Activated CD4-positive, alpha-beta T cell treated with anti-CD3 and anti-CD28 coated beads, Interleukin-2, Interleukin-4, amounts not matched to agents 100 ng/mL and 50 ng/mL, durations not matched to agents 16 hours and 8 hours (primary cell): ENCODE measurements at regions not wholly inside any gene's neighbourhood (a gene's known extent, or its start where the extent isn't known, plus 50 kb on each side); places are given as distances from the start of the nearest gene placed in this dataset.

Source experiments
- DNase-seq: peaks from one replicate; pipeline ENCODE4 v3.0.0-alpha.2; 2020; ENCODE audit warnings: low spot score

DNA sequence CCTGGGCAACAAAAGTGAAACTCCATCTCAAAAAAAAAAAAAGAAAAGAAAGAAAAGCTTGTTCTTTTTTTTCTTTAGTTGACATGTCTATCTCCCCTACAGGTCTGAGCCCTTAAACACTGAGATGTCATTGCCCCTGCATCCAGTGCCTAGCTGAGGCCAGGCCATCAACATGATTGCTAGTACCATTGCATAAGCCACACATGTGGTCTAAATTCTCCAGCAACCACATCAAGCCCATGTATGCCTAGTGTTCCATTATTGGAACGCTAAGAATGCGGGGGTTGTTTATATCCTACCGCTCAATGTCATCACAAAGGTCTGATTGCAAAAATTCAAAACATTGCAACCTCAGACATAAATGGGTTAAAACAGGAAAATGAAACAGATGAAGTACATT lies 62.7 kb downstream of the NPTX2 start:
- DNase-seq = no peak

DNA sequence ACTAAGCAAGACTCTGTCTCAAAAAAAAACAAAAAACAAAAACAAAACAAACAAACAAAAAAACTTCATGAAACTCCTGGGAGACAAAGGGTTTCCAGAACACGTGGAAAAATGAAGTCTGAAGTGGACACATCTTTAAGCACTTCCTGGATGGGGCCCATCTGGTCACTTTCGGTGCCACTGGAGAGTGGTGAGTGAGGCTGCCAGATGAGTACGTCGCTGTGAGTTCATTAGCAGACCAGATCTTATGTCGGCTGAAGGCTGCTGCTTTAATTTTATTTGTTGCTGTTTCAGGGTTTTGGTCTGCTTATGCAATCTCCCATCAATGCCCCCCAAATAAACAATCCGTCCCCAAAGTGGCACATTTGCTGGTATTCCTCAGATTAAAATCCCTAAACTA lies 64.4 kb downstream of the NPTX2 start:
- DNase-seq = no peak

DNA sequence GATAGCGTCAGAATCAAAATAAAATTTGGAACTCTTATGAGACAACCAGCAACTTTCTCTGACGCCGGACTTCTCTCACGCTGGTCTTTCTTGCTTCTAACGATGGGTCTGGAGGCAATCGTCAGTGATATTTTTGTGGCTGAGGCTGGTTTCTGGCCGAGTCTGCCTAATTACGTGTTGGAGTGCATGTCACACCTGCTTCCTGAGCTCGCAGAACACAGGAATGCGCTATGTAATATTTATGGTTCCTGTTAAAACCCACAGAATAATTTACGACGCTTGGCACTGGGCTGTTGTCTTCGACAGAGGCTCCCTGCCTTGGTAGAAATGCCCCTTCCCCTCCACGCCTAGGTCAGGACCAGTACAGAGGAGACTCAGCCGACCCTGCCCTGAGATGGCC lies 64.9 kb downstream of the NPTX2 start:
- no peak for DNase-seq

DNA sequence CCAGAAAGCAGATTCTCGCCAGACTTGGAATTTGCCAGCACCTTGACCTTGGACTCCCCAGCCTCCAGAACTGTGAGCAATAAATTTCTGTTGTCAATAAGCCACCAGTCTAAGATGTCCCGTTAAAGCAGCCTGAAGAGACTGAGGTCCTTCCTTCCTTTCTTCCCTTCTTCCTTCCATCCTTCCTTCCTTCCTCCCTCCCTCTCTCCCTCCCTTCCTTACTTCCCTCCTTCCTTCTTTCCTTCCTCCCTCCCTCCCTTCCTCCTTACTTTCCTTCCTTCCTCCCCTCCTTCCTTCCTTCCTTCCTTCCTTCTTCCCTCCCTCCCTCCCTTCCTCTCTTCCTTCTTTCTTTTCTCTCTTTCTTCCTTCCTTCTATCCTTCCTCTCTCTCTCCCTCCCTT lies 66.4 kb downstream of the NPTX2 start:
- DNase-seq = no peak

- no peak for DNase-seq
These were observed 68.5 kb downstream of the NPTX2 start for GRCh38 chr7:98685541-98685940.

DNA sequence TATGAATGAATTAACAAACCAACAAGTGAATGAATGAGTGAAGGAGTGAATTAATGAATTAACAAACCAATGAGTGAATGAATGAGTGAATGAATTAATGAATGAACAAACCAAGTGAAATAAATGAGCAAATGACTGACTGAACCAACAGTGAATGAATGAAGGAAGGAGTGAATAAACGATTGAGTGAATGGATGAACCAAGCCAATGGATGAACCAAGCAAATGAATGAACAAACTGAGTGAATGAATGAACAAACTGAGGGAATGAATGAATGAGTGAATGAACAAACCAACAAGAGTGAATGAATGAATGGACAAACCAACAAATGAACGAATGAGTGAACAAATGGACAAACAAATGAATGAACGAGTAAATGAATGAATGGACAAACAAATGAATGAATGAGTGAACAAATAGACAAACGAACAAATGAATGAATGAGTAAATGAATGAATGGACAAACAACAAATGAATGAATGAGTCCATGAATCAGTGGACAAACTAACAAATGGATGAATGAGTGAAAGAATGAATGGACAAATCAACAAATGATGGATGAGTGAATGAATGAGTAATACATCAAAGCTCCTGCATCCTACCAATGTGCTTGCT lies 69.5 kb downstream of the NPTX2 start:
- no peak for DNase-seq

DNA sequence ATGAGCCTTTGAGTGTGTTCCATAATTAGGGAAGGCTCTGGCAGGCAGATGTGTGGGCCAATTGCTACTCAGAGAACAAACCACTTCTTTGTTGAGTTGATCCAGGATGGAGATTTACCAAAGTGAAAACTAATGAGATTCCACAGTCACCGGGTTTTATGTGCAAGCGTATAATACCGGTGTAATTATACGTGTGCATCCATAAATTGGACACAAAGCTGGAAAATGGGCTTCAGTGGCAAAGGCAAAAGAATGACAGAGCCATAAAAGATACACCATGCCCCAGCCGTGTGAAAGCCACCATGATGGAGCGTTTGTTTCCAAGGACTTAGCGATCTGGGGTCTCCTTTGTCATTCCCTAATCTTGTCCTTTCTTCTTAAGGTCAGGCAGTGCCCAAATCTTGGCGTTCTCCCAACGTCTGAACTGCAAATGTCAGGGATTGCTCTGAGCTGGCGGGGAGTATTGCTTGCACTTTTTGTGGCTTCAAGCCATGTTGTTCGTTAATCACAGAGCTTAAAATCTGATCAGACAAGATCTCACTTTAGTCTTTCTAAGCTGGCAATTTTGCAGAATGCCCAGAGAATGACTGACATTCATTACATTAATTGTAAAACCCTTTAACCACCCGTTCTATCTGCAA lies 70.1 kb downstream of the NPTX2 start:
- DNase-seq = no peak

DNA sequence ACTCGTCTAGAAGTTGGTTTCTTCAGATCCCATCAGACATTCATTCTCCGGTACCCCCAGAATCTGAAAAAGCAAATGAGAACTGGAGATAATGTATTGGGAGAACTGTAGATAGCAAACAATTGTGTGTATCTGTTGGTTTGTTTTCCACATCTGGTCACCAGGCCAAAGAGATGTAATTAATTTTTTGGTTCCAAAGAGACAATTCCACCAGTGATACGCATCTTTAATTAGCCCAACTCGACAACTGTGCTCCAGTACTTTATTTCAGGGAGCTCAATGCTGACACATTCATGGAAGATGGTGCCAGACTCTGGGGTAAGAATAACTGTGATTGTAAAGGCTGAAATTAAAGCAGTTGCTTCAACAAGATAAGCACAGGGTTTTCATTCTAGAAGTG lies 74.5 kb downstream of the NPTX2 start:
- no peak for DNase-seq

- DNase-seq = no peak
These were observed 80.0 kb downstream of the NPTX2 start for GRCh38 chr7:98697083-98697482.

GRCh38 chr7:98697485-98698240 lies 80.6 kb downstream of the NPTX2 start:
- no peak for DNase-seq

DNA sequence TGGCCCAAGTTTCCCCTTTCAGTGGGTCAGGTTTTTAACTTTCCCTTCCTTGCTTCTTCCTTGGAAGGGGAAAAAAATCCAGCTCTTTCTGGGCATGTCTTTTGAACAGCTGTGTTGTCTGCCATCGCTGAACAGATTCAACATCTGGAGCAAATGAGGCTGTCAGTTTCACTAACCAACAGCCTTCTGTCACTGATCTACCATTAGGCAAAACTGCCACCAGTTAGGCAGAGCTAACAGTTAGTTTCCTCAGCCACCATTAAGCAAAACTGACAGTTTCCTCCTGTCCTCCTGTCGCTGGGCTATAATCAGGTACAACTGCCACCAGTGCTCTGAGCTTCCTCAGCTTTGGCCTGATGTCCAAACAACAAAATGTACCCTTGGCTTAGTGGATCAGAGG lies 81.9 kb downstream of the NPTX2 start:
- DNase-seq = no peak

- no peak for DNase-seq
These were observed 83.4 kb downstream of the NPTX2 start for GRCh38 chr7:98700533-98700932.

GRCh38 chr7:98701372-98701771 lies 84.3 kb downstream of the NPTX2 start:
- no peak for DNase-seq

DNA sequence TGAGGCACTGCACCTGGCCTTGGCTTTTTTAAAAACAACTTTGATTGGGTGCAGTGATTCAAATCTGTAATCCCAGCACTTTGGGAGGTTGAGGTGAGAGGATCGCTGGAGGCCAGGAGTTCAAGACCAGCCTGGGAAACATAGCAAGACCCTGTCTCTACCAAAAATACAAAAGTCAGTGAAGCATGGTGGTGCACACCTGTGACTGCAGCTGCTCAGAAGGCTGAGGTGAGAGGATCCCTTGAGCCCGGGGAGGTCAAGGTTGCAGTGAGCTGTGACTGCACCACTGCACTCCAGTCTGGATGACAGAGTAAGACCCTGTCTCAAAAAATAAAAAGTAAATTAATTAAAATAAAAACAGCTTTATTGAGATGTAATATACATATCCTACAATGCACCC lies 84.9 kb downstream of the NPTX2 start:
- no peak for DNase-seq

- no peak for DNase-seq
These were observed 86.8 kb downstream of the NPTX2 start for GRCh38 chr7:98703916-98704315.

DNA sequence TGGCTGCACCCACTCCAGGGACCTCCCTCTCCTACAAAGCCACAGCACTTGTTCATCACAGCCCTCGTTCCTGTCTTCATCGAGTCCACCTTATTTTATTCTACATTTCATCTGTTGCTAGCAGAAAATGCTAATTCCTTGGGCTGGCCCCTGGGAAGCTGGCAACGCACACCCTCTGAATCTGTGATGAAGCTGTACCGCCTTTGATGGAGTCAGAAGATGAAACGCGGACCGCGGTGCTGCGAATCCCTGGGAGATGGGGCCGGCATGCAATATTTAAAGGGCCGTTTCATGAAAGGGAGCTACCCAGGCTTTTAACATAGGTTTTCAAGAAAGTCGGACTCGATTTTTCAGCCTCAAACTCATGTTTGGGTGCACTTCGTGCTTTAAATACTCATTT lies 88.5 kb downstream of the NPTX2 start:
- DNase-seq = no peak

GRCh38 chr7:98707076-98707475 lies 90.0 kb downstream of the NPTX2 start:
- DNase-seq = no peak

DNA sequence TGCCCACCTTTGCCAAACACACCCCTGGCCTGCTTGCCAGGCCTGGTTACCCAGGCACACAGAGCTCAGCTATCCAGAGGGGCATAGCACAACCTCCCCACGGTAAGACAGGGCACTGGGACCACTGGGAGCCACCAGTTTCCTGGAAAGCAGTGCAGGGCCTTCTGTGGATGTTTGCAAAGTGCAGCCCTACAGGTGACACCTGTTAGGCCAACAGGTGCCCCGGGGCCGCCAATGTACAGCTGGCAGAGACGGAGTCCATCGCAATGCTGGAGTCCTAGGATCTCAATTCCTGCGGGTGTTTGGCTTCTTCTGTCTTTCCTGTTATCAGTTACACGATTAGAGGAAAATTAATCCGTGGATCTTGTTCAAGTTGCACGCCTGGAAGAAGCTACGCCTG lies 94.9 kb downstream of the NPTX2 start:
- DNase-seq = no peak

DNA sequence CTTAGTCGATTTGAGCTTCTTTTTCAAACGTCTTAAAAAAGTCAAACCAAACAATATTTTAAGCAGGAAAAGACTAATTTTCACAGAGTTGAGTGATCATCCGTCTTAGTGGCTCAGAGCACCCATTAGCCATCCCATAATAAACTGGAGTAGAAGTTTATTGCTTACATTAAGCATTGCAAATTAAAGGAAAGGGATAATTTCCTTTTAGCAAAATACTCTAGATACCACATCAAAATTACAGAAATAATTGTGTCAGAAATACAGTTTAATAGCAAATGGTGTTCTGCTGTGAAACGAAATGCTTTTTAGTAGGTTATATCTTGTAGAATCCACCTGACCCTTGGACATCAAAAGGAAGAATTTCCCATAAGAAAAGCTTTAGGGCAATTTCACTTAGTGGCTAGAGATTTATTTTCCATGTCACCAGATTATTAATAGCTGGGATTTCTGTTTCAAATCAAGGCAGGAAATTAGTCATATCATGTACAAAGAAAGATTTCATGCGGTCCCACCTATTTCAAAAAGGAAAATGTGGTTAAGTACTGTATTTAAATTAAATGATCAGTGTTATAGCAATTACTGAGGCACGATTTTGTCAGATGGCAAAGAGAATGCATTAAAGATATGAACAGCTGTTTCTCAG lies 96.2 kb downstream of the NPTX2 start:
- DNase-seq = no peak

GRCh38 chr7:98719396-98719795 lies 102.3 kb downstream of the NPTX2 start:
- no peak for DNase-seq

DNA sequence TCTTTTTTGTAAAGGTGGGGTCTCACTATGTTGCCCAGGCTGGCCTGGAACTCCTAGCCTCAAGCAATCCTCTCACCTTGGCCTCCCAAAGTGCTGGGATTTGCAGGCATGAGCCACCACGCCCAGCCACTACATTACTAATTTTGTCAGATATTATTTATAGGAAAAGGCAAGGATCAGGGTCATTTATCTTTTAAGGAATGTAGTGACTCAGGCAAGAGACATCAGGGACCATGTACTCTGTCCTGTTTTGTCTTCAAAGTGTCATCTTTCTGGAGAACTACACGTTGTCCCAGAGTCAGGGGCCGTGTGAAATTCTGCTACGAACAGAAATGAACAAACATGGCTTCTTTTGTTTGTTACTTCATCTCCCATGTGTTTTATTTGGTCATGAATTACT lies 105.3 kb downstream of the NPTX2 start:
- no peak for DNase-seq

DNA sequence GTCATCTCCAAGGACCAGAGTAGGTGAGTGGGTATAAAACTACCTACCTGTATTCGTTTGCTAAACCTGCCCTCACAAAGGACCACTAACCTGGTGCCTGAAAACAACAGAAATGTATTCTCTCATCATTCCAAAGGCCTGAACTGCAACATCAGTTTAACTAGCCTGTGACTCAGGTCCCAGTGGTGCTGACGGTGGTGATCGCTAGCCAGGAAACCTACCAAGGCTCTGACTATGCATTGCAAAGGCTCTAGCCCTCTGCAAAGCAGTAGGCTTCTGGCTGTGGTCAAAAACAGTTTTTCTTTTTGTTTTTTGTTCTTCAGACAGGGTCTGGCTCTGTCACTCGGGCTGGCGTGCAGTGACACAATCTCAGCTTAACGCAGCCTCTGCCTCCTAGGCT lies 107.5 kb downstream of the NPTX2 start:
- no peak for DNase-seq

DNA sequence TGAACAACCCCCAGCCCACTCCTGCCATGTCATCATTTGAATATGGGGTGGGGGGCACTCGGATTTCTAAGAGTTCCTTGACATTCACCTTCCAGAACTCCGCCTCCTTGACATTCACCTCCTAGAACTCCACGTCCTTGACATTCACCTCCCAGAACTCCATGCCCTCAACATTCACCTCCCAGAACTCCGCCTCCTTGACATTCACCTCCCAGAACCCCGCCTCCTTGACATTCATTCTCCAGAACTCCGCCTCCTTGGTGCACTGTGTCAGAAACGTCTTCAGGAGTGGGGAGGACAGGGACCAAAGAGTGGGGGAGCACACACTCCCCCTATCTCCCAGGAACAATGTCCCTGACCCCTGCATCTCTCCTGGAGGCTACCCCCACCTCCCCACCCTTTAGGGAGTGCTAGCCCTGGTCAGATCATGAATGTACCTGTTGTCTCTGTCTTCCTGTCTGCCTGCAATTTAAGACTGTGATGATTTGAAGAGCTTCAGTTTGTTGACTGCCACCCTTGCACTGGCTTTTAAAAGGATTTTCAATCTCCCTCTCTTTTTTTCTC lies 110.1 kb downstream of the NPTX2 start:
- no peak for DNase-seq
